Mesothelial cell of epicardium (in vitro differentiated cells): ENCODE measurements at regions not wholly inside any gene's neighbourhood (a gene's known extent, or its start where the extent isn't known, plus 50 kb on each side); places are given as distances from the start of the nearest gene placed in this dataset.

ENCODE experiments used
- DNase-seq, 2 experiments: peaks; one replicate each; pipeline ENCODE4 v3.0.0; 2021; ENCODE audit warnings: low spot score in 2 of 2; ENCODE audit not compliant: unreplicated experiment in 2 of 2
- H3K27ac Mint-ChIP-seq: 2 replicates; pipeline ENCODE4 v1.8.0; 2021; ENCODE audit warnings: mixed read lengths
- H3K27me3 Mint-ChIP-seq: 2 replicates; pipeline ENCODE4 v1.8.0; 2021; ENCODE audit warnings: low read depth, mixed read lengths
- H3K36me3 Mint-ChIP-seq: 2 replicates; pipeline ENCODE4 v1.8.0; 2021; ENCODE audit warnings: mixed read lengths
- H3K4me1 Mint-ChIP-seq: 2 replicates; pipeline ENCODE4 v1.8.0; 2021; ENCODE audit warnings: mixed read lengths
- H3K4me3 Mint-ChIP-seq: 2 replicates; pipeline ENCODE4 v1.8.0; 2021; ENCODE audit warnings: mild to moderate bottlenecking, moderate library complexity, mixed read lengths
- H3K9me3 Mint-ChIP-seq: 2 replicates; pipeline ENCODE4 v1.8.0; 2021; ENCODE audit warnings: mixed read lengths
- CTCF ChIP-seq: fragments of 200-600 bp; sonication (generic); IDR thresholded peaks from one replicate; pipeline ENCODE4 v1.5.0; 2021; ENCODE audit warnings: antibody characterized with exemption; ENCODE audit not compliant: unreplicated experiment

GRCh38 chr4:55754754-55755350 is 64.7 kb upstream of the EXOC1L start:
- Mint-ChIP-seq H3K4me3 (no peak overlapping the region), H3K36me3 (no peaks in the 10 kb centered on the region), H3K9me3 (no peaks in the 10 kb centered on the region), H3K27ac (no peak overlapping the region), H3K27me3 (peaks cover 3% of the 10 kb centered on the region), H3K4me1 (no peaks in the 10 kb centered on the region)
- no peak for TF ChIP-seq CTCF
- no peak for DNase-seq

GRCh38 chr4:55756208-55756607 is 63.4 kb upstream of the EXOC1L start:
- no peak for TF ChIP-seq CTCF
- no peaks in the 10 kb centered on the region for H3K9me3 Mint-ChIP-seq
- H3K27ac Mint-ChIP-seq, result no peak overlapping the region
- no peak overlapping the region for H3K4me3 Mint-ChIP-seq
- H3K4me1 Mint-ChIP-seq, result no peaks in the 10 kb centered on the region
- no peaks in the 10 kb centered on the region for H3K36me3 Mint-ChIP-seq
- peaks cover 3% of the 10 kb centered on the region for H3K27me3 Mint-ChIP-seq
- no peak for DNase-seq

- no peak for DNase-seq
- H3K4me3 Mint-ChIP-seq, result no peak overlapping the region
- H3K4me1 Mint-ChIP-seq, result no peaks in the 10 kb centered on the region
- H3K27me3 Mint-ChIP-seq, result no peaks in the 10 kb centered on the region
- no peak for TF ChIP-seq CTCF
- H3K27ac Mint-ChIP-seq, result no peak overlapping the region
- no peaks in the 10 kb centered on the region for H3K9me3 Mint-ChIP-seq
- no peaks in the 10 kb centered on the region for H3K36me3 Mint-ChIP-seq
Measured at GRCh38 chr4:55757356-55757952, 62.1 kb upstream of the EXOC1L start.

GRCh38 chr4:55758066-55758465 is 61.5 kb upstream of the EXOC1L start:
- H3K9me3 Mint-ChIP-seq, result no peaks in the 10 kb centered on the region
- peaks cover 4% of the 10 kb centered on the region for H3K4me1 Mint-ChIP-seq
- H3K27ac Mint-ChIP-seq, result no peak overlapping the region
- TF ChIP-seq CTCF, result no peak
- H3K36me3 Mint-ChIP-seq, result no peaks in the 10 kb centered on the region
- no peaks in the 10 kb centered on the region for H3K27me3 Mint-ChIP-seq
- H3K4me3 Mint-ChIP-seq, result no peak overlapping the region
- DNase-seq, result no peak

- TF ChIP-seq CTCF, result no peak
- Mint-ChIP-seq H3K36me3 (no peaks in the 10 kb centered on the region), H3K4me3 (no peak overlapping the region), H3K9me3 (no peaks in the 10 kb centered on the region), H3K4me1 (peaks cover 6% of the 10 kb centered on the region), H3K27ac (no peak overlapping the region), H3K27me3 (no peaks in the 10 kb centered on the region)
- no peak for DNase-seq
Measured at GRCh38 chr4:55758570-55758969, 61.0 kb upstream of the EXOC1L start.
